Right atrium auricular region (tissue), 2 donors: ENCODE measurements at regions not wholly inside any gene's neighbourhood (a gene's known extent, or its start where the extent isn't known, plus 50 kb on each side); places are given as distances from the start of the nearest gene placed in this dataset.

Experiments
- DNase-seq: peaks from one replicate; pipeline ENCODE4 v3.0.0-alpha.2; 2019; ENCODE audit warnings: low spot score
- H3K27ac ChIP-seq, 2 donors: fragments of 200-600 bp; sonication (generic); 1 replicate in 1 of 2; 2 replicates in 1 of 2; pipeline ENCODE4 v1.5.1; 2016 to 2019
- H3K27me3 ChIP-seq, 2 donors: fragments of 200-600 bp; sonication (generic); one replicate each; pipeline versions ENCODE4 v1.5.1 to v1.6.0; 2017 to 2019
- H3K36me3 ChIP-seq: fragments of 200-600 bp; sonication (generic); one replicate; pipeline ENCODE4 v1.5.1; 2016
- H3K4me1 ChIP-seq, 2 donors: fragments of 200-600 bp; sonication (generic); one replicate each; pipeline versions ENCODE4 v1.5.1 to v1.6.0; 2017 to 2019
- H3K4me3 ChIP-seq, 2 donors: fragments of 200-600 bp; sonication (generic); 1 replicate in 1 of 2; 2 replicates in 1 of 2; pipeline ENCODE4 v1.5.1; 2017 to 2019; ENCODE audit warnings: mild to moderate bottlenecking in 1 of 2, moderate library complexity in 1 of 2
- H3K9me3 ChIP-seq, 2 donors: fragments of 200-600 bp; sonication (generic); one replicate each; pipeline ENCODE4 v1.5.1; 2019
- CTCF ChIP-seq, 2 donors: fragments of 200-600 bp; sonication (generic); IDR thresholded peaks; one replicate each; pipeline ENCODE4 v1.5.1; 2019; ENCODE audit warnings: antibody characterized with exemption in 2 of 2

- no peak for TF ChIP-seq CTCF (IDR thresholded peaks at IDR 0.05)
Measured at GRCh38 chr16:35560637-35560984, 2101.2 kb downstream of the TP53TG3F start.

GRCh38 chr16:35561346-35561745 is 2101.9 kb downstream of the TP53TG3F start:
- no peak overlapping the region for H3K27ac ChIP-seq
- no peak for TF ChIP-seq CTCF (IDR thresholded peaks at IDR 0.05)
- DNase-seq, result no peak
- H3K36me3 ChIP-seq, result no peaks in the 10 kb centered on the region
- no peaks in the 10 kb centered on the region for H3K27me3 ChIP-seq
- no peaks in the 10 kb centered on the region for H3K4me1 ChIP-seq
- no peak overlapping the region for H3K4me3 ChIP-seq
- no peaks in the 10 kb centered on the region for H3K9me3 ChIP-seq

More at GRCh38 chr16:35560637-35560984, 2101.2 kb downstream of the TP53TG3F start:
- no peaks in the 10 kb centered on the region for H3K4me1 ChIP-seq
- no peaks in the 10 kb centered on the region for H3K36me3 ChIP-seq
- H3K9me3 ChIP-seq, result no peaks in the 10 kb centered on the region
- H3K4me3 ChIP-seq, result no peak overlapping the region
- DNase-seq, result no peak
- H3K27ac ChIP-seq, result no peak overlapping the region
- H3K27me3 ChIP-seq, result no peaks in the 10 kb centered on the region

- Histone ChIP-seq H3K27me3 (no peaks in the 10 kb centered on the region), H3K36me3 (no peaks in the 10 kb centered on the region), H3K4me1 (no peaks in the 10 kb centered on the region), H3K27ac (no peak overlapping the region), H3K4me3 (no peak overlapping the region), H3K9me3 (no peaks in the 10 kb centered on the region)
- DNase-seq, result no peak
- TF ChIP-seq CTCF (IDR thresholded peaks at IDR 0.05), result no peak
Measured at GRCh38 chr16:35562471-35562870, 2103.1 kb downstream of the TP53TG3F start.

GRCh38 chr16:35562919-35563318 is 2103.5 kb downstream of the TP53TG3F start:
- no peaks in the 10 kb centered on the region for H3K4me1 ChIP-seq
- H3K9me3 ChIP-seq, result no peaks in the 10 kb centered on the region
- H3K27me3 ChIP-seq, result no peaks in the 10 kb centered on the region
- no peak for TF ChIP-seq CTCF (IDR thresholded peaks at IDR 0.05)
- H3K4me3 ChIP-seq, result no peak overlapping the region
- no peak overlapping the region for H3K27ac ChIP-seq
- H3K36me3 ChIP-seq, result no peaks in the 10 kb centered on the region
- DNase-seq, result no peak

- Histone ChIP-seq H3K9me3 (no peaks in the 10 kb centered on the region), H3K4me1 (no peaks in the 10 kb centered on the region), H3K27me3 (no peaks in the 10 kb centered on the region), H3K36me3 (no peaks in the 10 kb centered on the region), H3K27ac (no peak overlapping the region), H3K4me3 (no peak overlapping the region)
- DNase-seq, result no peak
- TF ChIP-seq CTCF (IDR thresholded peaks at IDR 0.05), result no peak
Measured at GRCh38 chr16:35564148-35564547, 2104.7 kb downstream of the TP53TG3F start.

GRCh38 chr16:35564889-35565288 is 2105.5 kb downstream of the TP53TG3F start:
- Histone ChIP-seq H3K27me3 (no peaks in the 10 kb centered on the region), H3K27ac (no peak overlapping the region), H3K36me3 (no peaks in the 10 kb centered on the region), H3K4me3 (no peak overlapping the region), H3K9me3 (no peaks in the 10 kb centered on the region), H3K4me1 (no peaks in the 10 kb centered on the region)
- no peak for TF ChIP-seq CTCF (IDR thresholded peaks at IDR 0.05)
- DNase-seq, result no peak
